ENCODE measurements at regions not wholly inside any gene's neighbourhood (a gene's known extent, or its start where the extent isn't known, plus 50 kb on each side); places are given as distances from the start of the nearest gene placed in this dataset.

- DNase-seq (no peak), ATAC-seq (no peak)
- no peak overlapping the region for H3K4me3 Mint-ChIP-seq
- ChIA-PET POLR2A (no interaction called here), CTCF (no interaction called here)
- no peaks in the 10 kb centered on the region for H3K4me1 Mint-ChIP-seq (ENCODE audit: low read depth)
- no peak overlapping the region for H3K27ac Mint-ChIP-seq
- no peaks in the 10 kb centered on the region for H3K9me3 Mint-ChIP-seq (ENCODE audit: insufficient read depth)
- H3K27me3 Mint-ChIP-seq (ENCODE audit: low read depth): peaks cover under 1% of the 10 kb centered on the region
- no peaks in the 10 kb centered on the region for H3K36me3 Mint-ChIP-seq (ENCODE audit: low read depth)
These were observed 59.6 kb downstream of the OLIG3 start for GRCh38 chr6:137434640-137435039.

- POLR2A ChIA-PET: no interaction called here
These were observed 62.1 kb downstream of the OLIG3 start for GRCh38 chr6:137432054-137432611.

GRCh38 chr6:137430954-137431353 is 63.2 kb downstream of the OLIG3 start:
- ATAC-seq (no peak), DNase-seq (no peak)
- Mint-ChIP-seq H3K9me3 (ENCODE audit: insufficient read depth) (no peaks in the 10 kb centered on the region), H3K4me1 (ENCODE audit: low read depth) (no peaks in the 10 kb centered on the region), H3K4me3 (no peak overlapping the region), H3K27ac (no peak overlapping the region), H3K36me3 (ENCODE audit: low read depth) (no peaks in the 10 kb centered on the region), H3K27me3 (ENCODE audit: low read depth) (peaks cover 4% of the 10 kb centered on the region)
- CTCF ChIA-PET: no interaction called here
- POLR2A ChIA-PET: no interaction called here

More at GRCh38 chr6:137432054-137432611, 62.1 kb downstream of the OLIG3 start:
- Mint-ChIP-seq H3K4me1 (ENCODE audit: low read depth) (no peaks in the 10 kb centered on the region), H3K4me3 (no peak overlapping the region), H3K9me3 (ENCODE audit: insufficient read depth) (no peaks in the 10 kb centered on the region), H3K27ac (no peak overlapping the region), H3K27me3 (ENCODE audit: low read depth) (peaks cover 4% of the 10 kb centered on the region), H3K36me3 (ENCODE audit: low read depth) (no peaks in the 10 kb centered on the region)
- CTCF ChIA-PET: interaction anchor here (0.6 kb wide), 2 partner anchors 14 to 150 kb away, joined by 3 read pairs; no protein-coding TSS in a partner anchor
- no peak for ATAC-seq
- no peak for DNase-seq

- POLR2A ChIA-PET: no interaction called here
- no peak for DNase-seq
These were observed 66.4 kb downstream of the OLIG3 start for GRCh38 chr6:137427656-137428290.

GRCh38 chr6:137426007-137426689 is 68.0 kb downstream of the OLIG3 start:
- H3K36me3 Mint-ChIP-seq (ENCODE audit: low read depth): no peaks in the 10 kb centered on the region
- ChIA-PET POLR2A (no interaction called here), CTCF (interaction anchor here (0.7 to 1.5 kb wide), 3 partner anchors 11 to 163 kb away, joined by 3 to 5 read pairs (median 3); no protein-coding TSS in a partner anchor)
- H3K27me3 Mint-ChIP-seq (ENCODE audit: low read depth): peaks cover 4% of the 10 kb centered on the region
- no peak for ATAC-seq
- H3K4me1 Mint-ChIP-seq (ENCODE audit: low read depth): peaks cover 18% of the 10 kb centered on the region
- no peak overlapping the region for H3K27ac Mint-ChIP-seq
- DNase-seq: no peak
- peaks cover 7% of the 10 kb centered on the region for H3K9me3 Mint-ChIP-seq (ENCODE audit: insufficient read depth)
- H3K4me3 Mint-ChIP-seq: no peak overlapping the region

More at GRCh38 chr6:137427656-137428290, 66.4 kb downstream of the OLIG3 start:
- CTCF ChIA-PET: interaction anchor here (0.7 kb wide), 1 partner anchor 516 kb away, joined by 3 read pairs; no protein-coding TSS in a partner anchor
- Mint-ChIP-seq H3K4me3 (no peak overlapping the region), H3K4me1 (ENCODE audit: low read depth) (peaks cover 18% of the 10 kb centered on the region), H3K27ac (no peak overlapping the region), H3K36me3 (ENCODE audit: low read depth) (no peaks in the 10 kb centered on the region), H3K27me3 (ENCODE audit: low read depth) (peaks cover 4% of the 10 kb centered on the region), H3K9me3 (ENCODE audit: insufficient read depth) (peaks cover under 1% of the 10 kb centered on the region)
- ATAC-seq: no peak

- no peaks in the 10 kb centered on the region for H3K36me3 Mint-ChIP-seq (ENCODE audit: low read depth)
- H3K27ac Mint-ChIP-seq: no peak overlapping the region
- peaks cover 7% of the 10 kb centered on the region for H3K9me3 Mint-ChIP-seq (ENCODE audit: insufficient read depth)
- H3K27me3 Mint-ChIP-seq (ENCODE audit: low read depth): peaks cover 2% of the 10 kb centered on the region
- ChIA-PET CTCF (interaction anchor here (1.1 kb wide), 1 partner anchor 165 kb away, joined by 3 read pairs; no protein-coding TSS in a partner anchor), POLR2A (interaction anchor here (0.6 kb wide), 1 partner anchor 435 kb away, joined by 4 read pairs; no protein-coding TSS in a partner anchor)
- peaks cover 18% of the 10 kb centered on the region for H3K4me1 Mint-ChIP-seq (ENCODE audit: low read depth)
- H3K4me3 Mint-ChIP-seq: no peak overlapping the region
- DNase-seq (no peak), ATAC-seq (no peak)
These were observed 69.9 kb downstream of the OLIG3 start for GRCh38 chr6:137424251-137424650.

- H3K4me1 Mint-ChIP-seq (ENCODE audit: low read depth): peaks cover 18% of the 10 kb centered on the region
- no peak overlapping the region for H3K27ac Mint-ChIP-seq
- DNase-seq (no peak), ATAC-seq (no peak)
- no peak overlapping the region for H3K4me3 Mint-ChIP-seq
- H3K36me3 Mint-ChIP-seq (ENCODE audit: low read depth): no peaks in the 10 kb centered on the region
- no peaks in the 10 kb centered on the region for H3K27me3 Mint-ChIP-seq (ENCODE audit: low read depth)
- ChIA-PET POLR2A (interaction anchor here (0.6 kb wide), 1 partner anchor 435 kb away, joined by 4 read pairs; no protein-coding TSS in a partner anchor), CTCF (no interaction called here)
- H3K9me3 Mint-ChIP-seq (ENCODE audit: insufficient read depth): peaks cover 7% of the 10 kb centered on the region
These were observed 70.6 kb downstream of the OLIG3 start for GRCh38 chr6:137423451-137424168.

- H3K4me3 Mint-ChIP-seq: no peak overlapping the region
- peaks cover 3% of the 10 kb centered on the region for H3K9me3 Mint-ChIP-seq (ENCODE audit: insufficient read depth)
- ChIA-PET CTCF (interaction anchor here (0.9 to 1.0 kb wide), 2 partner anchors 15 to 75 kb away, joined by 3 to 6 read pairs; no protein-coding TSS in a partner anchor), POLR2A (no interaction called here)
- DNase-seq (no peak), ATAC-seq (no peak)
- peaks cover 9% of the 10 kb centered on the region for H3K4me1 Mint-ChIP-seq (ENCODE audit: low read depth)
- H3K27ac Mint-ChIP-seq: no peak overlapping the region
- H3K36me3 Mint-ChIP-seq (ENCODE audit: low read depth): no peaks in the 10 kb centered on the region
- peaks cover 6% of the 10 kb centered on the region for H3K27me3 Mint-ChIP-seq (ENCODE audit: low read depth)
These were observed 76.8 kb downstream of the OLIG3 start for GRCh38 chr6:137417396-137417795.

- POLR2A ChIA-PET: interaction anchor here (0.6 kb wide), 1 partner anchor 457 kb away, joined by 3 read pairs; no protein-coding TSS in a partner anchor
- no peaks in the 10 kb centered on the region for H3K36me3 Mint-ChIP-seq (ENCODE audit: low read depth)
These were observed 77.7 kb downstream of the OLIG3 start for GRCh38 chr6:137416376-137417109.

GRCh38 chr6:137415834-137416190 is 78.4 kb downstream of the OLIG3 start:
- ChIA-PET POLR2A (interaction anchor here (0.6 to 1.4 kb wide), 2 partner anchors 74 to 456 kb away, joined by 3 to 4 read pairs; no protein-coding TSS in a partner anchor), CTCF (interaction anchor here (0.6 to 2.8 kb wide), 35 partner anchors 10 to 535 kb away, joined by 3 to 28 read pairs (median 4); no protein-coding TSS in a partner anchor)
- no peak for ATAC-seq
- no peak overlapping the region for H3K27ac Mint-ChIP-seq
- peaks cover 7% of the 10 kb centered on the region for H3K27me3 Mint-ChIP-seq (ENCODE audit: low read depth)
- H3K9me3 Mint-ChIP-seq (ENCODE audit: insufficient read depth): no peaks in the 10 kb centered on the region
- H3K36me3 Mint-ChIP-seq (ENCODE audit: low read depth): no peaks in the 10 kb centered on the region
- peak overlapping the region; percentile 73 for H3K4me3 Mint-ChIP-seq
- H3K4me1 Mint-ChIP-seq (ENCODE audit: low read depth): peaks cover 9% of the 10 kb centered on the region
- DNase-seq: no peak

More at GRCh38 chr6:137416376-137417109, 77.7 kb downstream of the OLIG3 start:
- CTCF ChIA-PET: interaction anchor here (0.7 to 2.8 kb wide), 13 partner anchors 13 to 535 kb away, joined by 3 to 28 read pairs (median 5); no protein-coding TSS in a partner anchor
- Mint-ChIP-seq H3K27me3 (ENCODE audit: low read depth) (peaks cover 7% of the 10 kb centered on the region), H3K4me1 (ENCODE audit: low read depth) (peaks cover 9% of the 10 kb centered on the region), H3K9me3 (ENCODE audit: insufficient read depth) (no peaks in the 10 kb centered on the region), H3K4me3 (no peak overlapping the region), H3K27ac (no peak overlapping the region)
- DNase-seq (no peak), ATAC-seq (no peak)
